OCI-LY7 (cell line): ENCODE measurements at regions not wholly inside any gene's neighbourhood (a gene's known extent, or its start where the extent isn't known, plus 50 kb on each side); places are given as distances from the start of the nearest gene placed in this dataset.

Experiments used
- EZH2phosphoT487 ChIP-seq: fragments of 200-600 bp; sonication (generic); IDR thresholded peaks from 2 replicates; pipeline ENCODE4 v1.6.1; 2018; ENCODE audit warnings: low read depth, borderline replicate concordance, mild to moderate bottlenecking, mixed run types, antibody characterized with exemption, low read length, moderate library complexity, mixed read lengths
- TF ChIP-seq, protein P1 (sequence below): fragments of 200-600 bp; sonication (generic); conservative IDR thresholded peaks from 2 replicates; pipeline ENCODE4 v1.5.1; 2014; ENCODE audit warnings: mild to moderate bottlenecking, antibody characterized with exemption, low read length, moderate library complexity, mixed read lengths

DNA sequence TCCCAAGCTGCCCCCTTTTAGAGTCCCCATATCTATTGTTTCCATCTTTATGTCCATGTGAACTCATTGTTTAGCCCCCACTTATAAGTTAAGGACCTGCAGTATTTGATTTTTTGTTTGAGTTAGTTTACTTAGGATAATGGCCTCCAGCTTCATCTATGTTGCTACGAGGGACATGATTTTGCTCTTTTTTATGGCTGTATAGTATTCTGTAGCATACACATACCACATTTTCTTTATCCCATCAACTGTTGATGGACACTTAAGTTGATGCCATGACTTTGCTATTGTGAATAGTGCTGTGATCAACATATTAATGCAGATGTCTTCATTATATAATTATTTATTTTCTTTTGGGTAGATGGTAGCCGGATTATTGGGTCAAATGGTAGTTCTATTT lies 576.9 kb downstream of the ANKRD7 start:
- TF ChIP-seq, protein P1, sequence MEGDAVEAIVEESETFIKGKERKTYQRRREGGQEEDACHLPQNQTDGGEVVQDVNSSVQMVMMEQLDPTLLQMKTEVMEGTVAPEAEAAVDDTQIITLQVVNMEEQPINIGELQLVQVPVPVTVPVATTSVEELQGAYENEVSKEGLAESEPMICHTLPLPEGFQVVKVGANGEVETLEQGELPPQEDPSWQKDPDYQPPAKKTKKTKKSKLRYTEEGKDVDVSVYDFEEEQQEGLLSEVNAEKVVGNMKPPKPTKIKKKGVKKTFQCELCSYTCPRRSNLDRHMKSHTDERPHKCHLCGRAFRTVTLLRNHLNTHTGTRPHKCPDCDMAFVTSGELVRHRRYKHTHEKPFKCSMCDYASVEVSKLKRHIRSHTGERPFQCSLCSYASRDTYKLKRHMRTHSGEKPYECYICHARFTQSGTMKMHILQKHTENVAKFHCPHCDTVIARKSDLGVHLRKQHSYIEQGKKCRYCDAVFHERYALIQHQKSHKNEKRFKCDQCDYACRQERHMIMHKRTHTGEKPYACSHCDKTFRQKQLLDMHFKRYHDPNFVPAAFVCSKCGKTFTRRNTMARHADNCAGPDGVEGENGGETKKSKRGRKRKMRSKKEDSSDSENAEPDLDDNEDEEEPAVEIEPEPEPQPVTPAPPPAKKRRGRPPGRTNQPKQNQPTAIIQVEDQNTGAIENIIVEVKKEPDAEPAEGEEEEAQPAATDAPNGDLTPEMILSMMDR: no peak
- no peak for TF ChIP-seq EZH2phosphoT487
